ENCODE measurements at regions not wholly inside any gene's neighbourhood (a gene's known extent, or its start where the extent isn't known, plus 50 kb on each side); places are given as distances from the start of the nearest gene placed in this dataset.

DNA sequence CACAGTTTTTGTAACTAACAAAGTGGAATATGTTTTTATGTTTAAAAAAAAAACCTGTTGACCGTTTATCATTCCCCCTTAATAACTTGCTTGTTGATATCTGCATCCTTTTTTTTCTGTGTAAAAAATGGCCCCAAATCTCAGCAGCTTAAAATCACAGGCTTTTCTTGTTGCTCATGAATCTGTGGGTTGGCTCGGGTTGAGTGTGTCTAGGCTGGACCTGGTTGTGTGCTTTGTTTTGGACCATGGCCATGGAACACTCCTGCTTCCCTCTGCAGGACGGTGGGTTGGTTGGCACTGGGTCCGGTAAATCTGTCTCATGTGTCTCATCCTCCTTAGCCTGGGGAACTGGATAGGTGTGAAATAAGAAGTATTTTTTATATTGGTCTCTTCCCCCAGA lies 139.0 kb upstream of the LINC00305 start:
- TF ChIP-seq, protein P1, sequence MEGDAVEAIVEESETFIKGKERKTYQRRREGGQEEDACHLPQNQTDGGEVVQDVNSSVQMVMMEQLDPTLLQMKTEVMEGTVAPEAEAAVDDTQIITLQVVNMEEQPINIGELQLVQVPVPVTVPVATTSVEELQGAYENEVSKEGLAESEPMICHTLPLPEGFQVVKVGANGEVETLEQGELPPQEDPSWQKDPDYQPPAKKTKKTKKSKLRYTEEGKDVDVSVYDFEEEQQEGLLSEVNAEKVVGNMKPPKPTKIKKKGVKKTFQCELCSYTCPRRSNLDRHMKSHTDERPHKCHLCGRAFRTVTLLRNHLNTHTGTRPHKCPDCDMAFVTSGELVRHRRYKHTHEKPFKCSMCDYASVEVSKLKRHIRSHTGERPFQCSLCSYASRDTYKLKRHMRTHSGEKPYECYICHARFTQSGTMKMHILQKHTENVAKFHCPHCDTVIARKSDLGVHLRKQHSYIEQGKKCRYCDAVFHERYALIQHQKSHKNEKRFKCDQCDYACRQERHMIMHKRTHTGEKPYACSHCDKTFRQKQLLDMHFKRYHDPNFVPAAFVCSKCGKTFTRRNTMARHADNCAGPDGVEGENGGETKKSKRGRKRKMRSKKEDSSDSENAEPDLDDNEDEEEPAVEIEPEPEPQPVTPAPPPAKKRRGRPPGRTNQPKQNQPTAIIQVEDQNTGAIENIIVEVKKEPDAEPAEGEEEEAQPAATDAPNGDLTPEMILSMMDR (IDR thresholded peaks at IDR 0.05; ENCODE audit: borderline replicate concordance, insufficient read depth, low read depth, low read length) = no peak

DNA sequence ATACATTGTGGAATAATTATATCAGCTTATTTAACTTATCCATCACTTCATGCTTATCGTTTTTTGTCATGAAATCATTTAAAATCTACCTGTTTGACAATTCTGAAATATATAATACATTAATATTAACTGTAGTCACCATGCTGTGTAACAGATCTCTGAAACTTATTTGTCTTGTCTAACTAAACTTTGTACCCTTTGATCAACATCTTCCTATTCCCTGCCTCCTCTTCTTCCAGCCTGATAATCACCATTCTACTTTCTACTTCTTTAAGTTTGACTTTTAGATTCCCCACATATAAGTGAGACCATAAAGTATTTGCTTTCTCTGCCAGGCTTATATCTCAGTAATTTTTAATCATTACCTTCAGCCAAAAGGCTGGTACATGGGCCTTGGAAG lies 134.2 kb upstream of the LINC00305 start:
- TF ChIP-seq, protein P1 (IDR thresholded peaks at IDR 0.05; ENCODE audit: borderline replicate concordance, insufficient read depth, low read depth, low read length) = no peak
- no peak overlapping the region for H3K4me3 ChIP-seq (ENCODE audit: low read depth, low read length)

More for the DNA sequence above, 139.0 kb upstream of the LINC00305 start:
- H3K4me3 ChIP-seq (ENCODE audit: low read depth, low read length) = no peak overlapping the region

DNA sequence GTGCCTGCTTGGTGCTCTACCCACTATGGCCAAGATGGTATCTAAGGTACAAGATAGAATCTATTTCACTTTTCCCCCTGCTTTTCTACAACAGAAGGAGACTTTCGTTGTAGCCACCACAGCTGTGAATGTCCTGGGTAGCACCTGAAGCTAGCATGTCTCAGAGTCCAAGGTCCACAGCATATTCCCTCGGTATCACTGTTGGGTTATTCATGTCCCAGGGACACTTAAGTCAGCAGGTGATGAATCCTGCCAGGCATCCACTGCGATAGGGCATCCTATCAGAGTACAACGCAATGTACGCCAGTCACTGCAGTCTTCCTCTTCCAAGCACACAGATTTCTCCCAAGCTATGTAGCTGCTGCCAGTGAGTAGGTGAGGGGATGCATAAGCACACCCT lies 129.1 kb upstream of the LINC00305 start:
- TF ChIP-seq, protein P1 (IDR thresholded peaks at IDR 0.05; ENCODE audit: borderline replicate concordance, insufficient read depth, low read depth, low read length) = no peak
- no peak overlapping the region for H3K4me3 ChIP-seq (ENCODE audit: low read depth, low read length)

DNA sequence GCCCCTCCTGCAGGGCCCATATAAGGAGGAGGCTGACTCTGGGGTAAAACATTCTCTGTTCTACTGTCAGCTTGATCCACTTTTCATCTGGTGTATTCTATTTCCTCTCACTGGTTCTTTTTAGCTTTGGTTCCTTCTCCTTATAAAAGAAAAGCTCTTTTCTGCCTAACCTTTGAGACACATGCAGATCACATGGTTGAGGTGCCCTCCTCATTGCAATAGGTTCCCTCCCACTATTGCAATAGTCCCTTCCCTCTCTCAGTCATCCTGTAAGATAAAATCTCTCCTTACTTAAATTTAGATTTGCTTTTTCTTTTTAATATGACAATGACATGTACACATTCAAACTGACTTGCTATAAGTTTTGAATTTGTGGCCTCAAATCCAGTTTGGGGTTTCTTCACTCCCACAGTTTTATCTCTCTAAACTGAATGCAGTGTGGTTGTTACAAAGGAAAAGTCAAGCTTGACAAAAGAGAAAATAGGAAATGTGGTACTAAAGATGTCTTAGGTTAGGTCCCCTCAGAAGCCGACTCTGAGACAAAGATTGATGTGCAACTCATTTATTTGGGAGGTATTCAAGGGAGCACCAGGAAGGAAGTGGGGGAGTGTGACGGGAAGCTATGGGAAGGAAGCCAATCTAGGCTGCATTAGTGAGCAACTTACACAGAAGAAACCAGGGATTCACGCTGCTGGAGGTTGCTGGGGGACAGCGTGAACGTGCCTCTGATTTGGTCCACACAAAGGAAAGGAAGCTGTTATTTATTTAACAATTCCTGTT lies 127.6 kb upstream of the LINC00305 start:
- H3K4me3 ChIP-seq (ENCODE audit: low read depth, low read length) = no peak overlapping the region
- TF ChIP-seq, protein P1 (IDR thresholded peaks at IDR 0.05; ENCODE audit: borderline replicate concordance, insufficient read depth, low read depth, low read length) = no peak

DNA sequence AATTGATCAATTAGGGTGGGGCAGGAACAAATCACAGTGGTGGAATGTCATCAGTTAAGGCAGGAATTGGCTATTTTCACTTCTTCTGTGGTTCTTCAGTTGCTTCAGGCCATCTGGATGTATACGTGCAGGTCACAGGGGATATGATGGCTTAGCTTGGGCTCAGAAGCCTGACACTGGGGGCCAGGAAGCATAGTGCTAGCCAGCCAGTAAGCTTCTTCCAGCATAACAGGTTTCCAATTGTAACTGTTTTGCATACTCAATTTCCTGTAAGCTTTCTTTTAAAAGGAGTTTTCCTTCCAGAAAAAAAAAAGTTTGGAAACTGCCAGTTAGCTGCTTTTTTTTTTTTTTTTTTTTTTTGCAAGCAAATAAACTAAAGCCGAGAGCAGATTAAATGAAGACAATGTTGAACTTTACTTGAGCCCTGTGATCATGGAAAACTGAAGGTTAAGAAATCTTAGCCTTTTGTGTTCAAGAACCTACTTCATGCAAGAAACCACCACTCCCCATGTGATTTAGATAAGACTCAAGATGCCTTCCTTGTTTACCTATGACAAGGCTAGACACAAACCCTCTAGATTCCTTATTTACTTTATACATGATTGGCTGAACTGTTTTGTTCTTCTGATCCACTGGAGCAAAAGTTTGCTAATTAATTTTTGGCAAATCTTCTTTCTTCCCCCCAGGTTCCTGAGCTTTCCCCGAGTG lies 126.9 kb upstream of the LINC00305 start:
- TF ChIP-seq, protein P1 (IDR thresholded peaks at IDR 0.05; ENCODE audit: borderline replicate concordance, insufficient read depth, low read depth, low read length) = no peak
- H3K4me3 ChIP-seq (ENCODE audit: low read depth, low read length) = no peak overlapping the region

DNA sequence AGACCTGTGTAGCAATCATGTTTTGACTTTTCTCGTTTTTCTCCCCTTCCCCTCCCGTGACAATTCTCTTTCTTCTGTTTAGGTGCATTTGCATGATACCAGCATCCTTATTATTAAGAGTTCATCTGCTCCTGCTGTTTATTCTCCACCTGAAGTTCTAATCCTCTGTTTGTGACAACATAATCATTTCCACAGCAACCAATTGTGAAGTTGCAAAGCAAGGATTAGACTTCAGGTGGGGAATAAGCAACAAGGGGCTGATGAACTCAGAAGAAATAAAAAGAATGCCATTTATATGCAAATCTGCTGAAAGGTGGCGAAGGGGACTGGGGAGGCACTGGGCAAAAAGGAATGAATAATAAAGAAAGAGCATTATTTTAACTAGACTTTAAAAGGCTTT lies 124.8 kb upstream of the LINC00305 start:
- TF ChIP-seq, protein P1 (IDR thresholded peaks at IDR 0.05; ENCODE audit: borderline replicate concordance, insufficient read depth, low read depth, low read length) = no peak
- no peak overlapping the region for H3K4me3 ChIP-seq (ENCODE audit: low read depth, low read length)

Data from GM12875 (cell line).